Right lobe of liver (tissue), 4 donors: ENCODE measurements at regions not wholly inside any gene's neighbourhood (a gene's known extent, or its start where the extent isn't known, plus 50 kb on each side); places are given as distances from the start of the nearest gene placed in this dataset.

Source experiments
- CTCF ChIP-seq, 4 donors: fragments of 200-600 bp in 3 of 4; fragments of 450-650 bp in 1 of 4; IDR thresholded peaks; one replicate each; pipeline versions ENCODE4 v1.5.1 to v1.8.0; 2016 to 2022; ENCODE audit warnings: antibody characterized with exemption in 4 of 4, mild to moderate bottlenecking in 2 of 4
- POLR2A ChIP-seq: fragments of 450-650 bp; IDR thresholded peaks from one replicate; pipeline ENCODE4 v1.6.1; 2017; ENCODE audit warnings: antibody characterized with exemption, mild to moderate bottlenecking
- donor health status: DM: no; HTN: no; CAD: no.
- donor health status: DM: no; HTN: no; CAD: no.
- donor health status: DM: no; HTN: yes; CAD: no.

- TF ChIP-seq CTCF (IDR thresholded peaks at IDR 0.05), result peak; percentile 24 to 41 (median 36)
- no peak for TF ChIP-seq POLR2A
Observed at GRCh38 chr16:64089697-64090096, 1032.2 kb downstream of the CDH11 start.
